Eye (tissue), 1 donor: ENCODE measurements at regions not wholly inside any gene's neighbourhood (a gene's known extent, or its start where the extent isn't known, plus 50 kb on each side); places are given as distances from the start of the nearest gene placed in this dataset.
"Not testable (repeated sequence)": the region's sequence is repeated elsewhere in the genome, so short reads cannot be mapped to it uniquely, and the experiment has no call there.

Source experiments
- DNase-seq: peaks from one replicate; pipeline ENCODE4 v3.0.0-alpha.2; 2015

DNA sequence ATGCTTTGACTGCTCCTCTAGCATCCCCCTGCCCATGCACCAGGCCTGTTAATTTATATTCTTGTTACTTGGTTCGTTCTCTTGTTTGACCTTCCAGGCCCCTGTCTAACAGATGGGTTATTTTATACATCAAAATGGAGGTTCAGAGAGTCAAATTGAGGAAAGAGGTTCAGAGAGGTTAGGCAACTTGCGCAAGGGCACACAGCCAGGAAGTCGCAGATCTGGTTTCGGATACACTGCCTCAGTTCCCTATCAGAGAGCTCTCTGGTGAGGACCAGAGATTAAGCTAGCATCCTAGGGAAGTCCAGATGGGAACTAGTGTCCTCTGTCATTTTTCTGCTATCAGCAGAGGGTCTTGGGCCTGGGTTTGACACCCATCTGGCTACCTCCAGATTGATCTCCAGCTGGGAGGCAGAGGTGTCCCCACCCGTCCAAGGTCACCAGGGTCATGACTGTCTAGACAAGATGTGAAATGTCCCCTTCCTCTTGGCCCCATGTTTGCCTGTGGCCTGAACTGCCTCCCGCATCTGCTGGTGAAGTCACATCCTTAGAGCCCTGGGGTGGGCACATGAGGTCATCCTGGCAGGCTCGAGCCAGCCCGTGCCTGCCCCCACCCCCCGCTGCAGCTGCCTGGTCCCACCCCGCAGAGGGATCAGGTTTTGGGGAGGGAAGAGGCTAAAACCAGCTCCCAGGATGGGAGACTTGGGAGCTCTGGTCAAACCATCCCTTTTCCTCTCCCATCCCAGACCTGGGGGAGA lies 84.3 kb upstream of the NCOR2 start:
- DNase-seq: no peak

DNA sequence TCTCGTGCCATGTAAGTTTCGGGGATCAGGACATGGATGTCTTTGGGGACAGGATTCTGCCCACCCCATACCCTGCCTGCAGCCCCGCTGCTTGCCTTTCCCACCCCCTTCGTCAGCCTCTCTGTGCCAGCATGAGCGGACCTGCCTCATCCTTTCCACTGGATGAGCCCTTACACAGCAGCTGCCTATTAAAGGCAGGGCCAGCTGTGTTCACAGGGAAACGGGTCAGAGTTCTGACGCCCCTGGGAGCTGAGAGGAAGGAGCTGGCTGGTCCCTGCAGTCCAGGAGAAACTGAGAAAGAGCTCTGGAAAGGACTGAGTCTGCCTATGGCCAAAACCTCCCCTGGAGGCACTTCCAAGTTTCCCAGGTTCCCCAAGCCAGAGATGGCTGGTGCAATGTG lies 83.5 kb upstream of the NCOR2 start:
- DNase-seq: peak; percentile 59

DNA sequence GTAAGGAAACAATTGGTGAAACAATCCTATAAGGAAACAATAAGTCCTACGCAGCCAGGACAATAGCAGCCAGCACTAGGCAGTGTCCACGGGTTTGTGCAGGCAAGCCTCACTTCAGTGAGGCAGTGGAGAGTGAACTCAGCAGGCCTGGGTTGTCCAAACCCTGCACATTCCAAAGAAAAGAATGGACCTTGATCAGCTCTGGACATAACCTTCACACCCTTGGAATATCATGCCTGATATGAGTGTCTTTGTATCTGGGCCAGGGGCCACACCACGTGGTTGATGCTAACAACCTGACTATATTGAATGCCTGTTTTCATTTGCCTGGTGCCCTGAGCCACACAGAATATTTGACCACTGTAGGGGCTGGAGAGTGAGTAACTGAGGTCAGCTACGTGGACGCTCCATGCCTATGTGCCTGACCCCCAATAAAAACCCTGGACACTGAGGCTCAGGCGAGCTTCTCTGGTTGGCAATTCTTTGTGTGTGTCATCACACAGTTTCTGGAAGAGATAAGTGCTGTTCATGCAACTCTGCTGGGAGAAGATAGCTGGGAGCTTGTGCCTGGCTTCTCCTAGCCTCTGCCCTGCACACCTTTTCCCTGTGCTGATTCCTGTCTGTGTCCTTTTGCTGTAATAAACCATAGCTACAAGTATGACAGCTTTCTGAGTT lies 81.4 kb upstream of the NCOR2 start:
- DNase-seq: no peak

DNA sequence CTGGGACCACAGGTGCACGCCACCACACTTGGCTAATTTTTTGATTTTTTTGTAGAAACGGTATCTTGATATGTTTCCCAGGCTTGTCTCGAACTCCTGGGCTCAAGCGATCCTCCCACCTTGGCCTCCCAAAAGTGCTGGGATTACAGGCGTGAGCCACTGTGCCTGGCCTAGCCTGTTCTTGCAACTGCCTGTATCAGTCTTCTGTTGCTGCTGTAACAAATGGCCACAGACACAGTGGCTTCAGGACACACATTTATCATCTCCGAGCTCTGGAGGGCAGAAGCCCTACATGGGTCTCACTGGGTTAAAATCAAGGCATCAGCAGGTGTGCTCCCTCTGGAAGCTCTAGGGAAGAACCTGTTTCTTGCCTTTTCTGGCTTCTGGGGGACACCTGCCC lies 79.9 kb upstream of the NCOR2 start:
- no peak for DNase-seq

DNA sequence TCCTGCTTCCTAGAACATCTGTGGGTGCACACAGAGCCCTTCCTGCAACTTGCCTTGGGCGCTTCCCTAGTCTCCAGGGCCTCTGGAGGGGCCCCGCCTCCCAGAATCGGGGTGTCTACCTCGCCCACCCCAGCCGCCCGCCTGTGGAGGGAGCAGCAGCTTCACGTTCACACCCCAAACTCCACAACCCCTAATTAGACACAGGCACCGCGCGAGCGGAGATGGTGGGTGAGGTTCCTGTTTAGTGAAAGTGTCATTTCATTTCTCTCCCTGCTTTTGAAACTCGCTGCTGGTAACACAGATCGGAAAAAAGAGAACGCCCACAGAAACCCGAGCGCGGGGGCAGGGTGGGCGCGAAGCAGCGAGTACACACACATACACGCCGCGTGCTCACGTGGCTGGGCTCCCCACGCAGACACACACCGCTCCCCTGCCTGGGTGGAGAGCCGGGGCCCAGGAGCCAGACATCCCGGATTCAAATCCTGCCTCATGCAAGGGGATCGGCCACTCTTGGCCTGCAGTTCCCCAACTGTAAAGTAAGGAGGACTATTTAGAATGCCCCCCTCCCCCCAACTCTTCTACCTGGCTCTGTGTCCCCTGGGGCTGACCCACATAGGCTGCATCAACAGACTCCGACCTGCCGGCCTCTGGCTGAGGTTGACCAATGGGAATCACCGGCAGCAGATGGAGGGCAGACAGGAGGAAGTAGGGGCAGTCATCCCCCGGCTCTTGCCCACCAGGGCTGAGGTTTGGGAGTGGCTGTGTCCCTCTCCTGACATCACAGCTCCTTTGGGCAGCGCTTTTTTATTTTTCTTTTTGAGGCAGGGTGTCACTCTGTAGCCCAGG lies 79.2 kb upstream of the NCOR2 start:
- DNase-seq: no peak

DNA sequence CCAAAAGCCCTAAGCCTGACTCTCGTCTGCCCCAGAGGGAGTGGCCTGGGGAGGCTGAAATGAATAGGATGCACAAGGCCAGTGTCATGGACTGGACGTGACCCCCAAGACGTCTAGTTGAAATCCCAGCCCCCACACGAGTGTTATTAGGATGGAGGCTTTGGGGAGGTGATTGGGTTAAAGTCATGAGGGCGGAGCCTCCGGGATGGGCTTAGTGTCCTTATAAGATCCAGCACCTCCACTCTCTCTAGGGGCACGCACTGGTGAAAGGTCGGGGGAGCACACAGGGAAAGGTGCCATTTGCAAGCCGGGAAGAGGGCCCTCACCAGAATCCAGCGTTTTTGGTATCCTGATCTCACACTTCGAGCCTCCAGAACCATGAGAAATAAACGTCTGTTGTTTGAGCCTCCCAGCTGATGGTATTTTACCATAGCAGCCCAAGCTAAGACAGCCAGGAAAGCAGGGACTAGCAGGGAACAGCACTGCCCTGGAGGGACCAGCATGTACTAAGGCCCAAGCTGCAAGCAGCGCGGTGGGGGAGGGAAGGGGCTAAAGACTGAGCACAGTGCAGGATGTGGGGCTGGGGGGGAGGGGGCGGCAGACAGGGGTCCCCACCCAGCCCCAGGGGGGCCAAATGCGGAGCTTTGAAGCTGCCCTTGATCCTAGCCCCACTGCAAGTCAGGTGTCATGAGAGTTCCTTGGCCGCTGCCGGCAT lies 78.3 kb upstream of the NCOR2 start:
- no peak for DNase-seq

DNA sequence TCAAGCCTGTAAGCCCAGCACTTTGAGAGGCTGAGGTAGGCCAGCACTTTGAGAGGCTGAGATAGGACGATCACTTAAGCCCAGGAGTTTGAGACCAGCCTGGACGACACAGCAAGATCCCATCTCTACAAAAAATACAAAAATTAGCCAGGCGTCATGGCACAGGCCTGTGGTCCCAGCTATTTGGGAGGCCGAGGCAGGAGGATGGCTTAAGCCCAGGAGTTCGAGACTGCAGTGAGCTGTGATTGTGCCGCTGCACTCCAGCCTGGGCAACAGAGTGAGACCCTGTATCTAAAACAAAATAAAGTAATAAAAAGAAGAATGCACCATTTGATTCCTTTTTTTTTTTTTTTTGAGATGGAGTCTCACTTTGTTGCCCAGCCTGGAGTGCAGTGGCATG lies 76.4 kb upstream of the NCOR2 start:
- not testable (repeated sequence) for DNase-seq

DNA sequence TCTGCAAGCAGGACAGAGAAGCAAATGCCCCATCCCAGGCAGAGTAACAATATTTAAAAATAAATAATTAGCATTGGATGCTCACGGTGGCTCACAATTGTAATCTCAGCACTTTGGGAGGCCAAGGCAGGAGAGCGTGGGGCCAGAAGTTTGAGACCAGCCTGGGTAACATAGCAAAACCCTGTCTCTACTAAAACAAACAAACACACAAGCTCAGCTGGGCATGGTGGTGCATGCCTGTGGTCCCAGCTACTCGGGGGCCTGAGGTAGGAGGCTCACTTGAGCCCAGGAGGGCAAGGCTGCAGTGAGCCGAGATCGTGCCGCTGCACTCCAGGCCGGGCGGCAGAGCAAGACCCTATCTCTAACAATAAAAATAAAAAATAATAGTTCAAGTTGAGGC lies 74.7 kb upstream of the NCOR2 start:
- no peak for DNase-seq

DNA sequence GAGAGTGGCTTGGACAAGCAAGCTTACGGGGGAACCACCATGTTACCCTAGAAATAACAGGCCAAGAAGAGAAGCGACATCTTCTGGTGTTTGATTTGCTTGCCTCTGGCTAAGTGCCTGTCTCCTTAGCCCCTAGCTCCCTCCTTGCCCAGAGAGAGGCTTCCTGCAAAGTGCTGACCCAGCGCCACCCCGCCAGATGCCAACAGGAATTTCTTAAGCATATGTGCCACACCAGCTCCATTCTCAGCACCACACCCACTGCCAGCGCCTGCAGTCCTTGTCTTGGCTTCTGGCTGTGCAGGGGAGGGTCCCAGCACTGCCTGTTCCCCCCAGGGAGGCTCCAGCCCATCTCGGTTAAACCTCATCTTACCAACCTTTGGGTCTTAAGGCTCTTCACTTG lies 74.2 kb upstream of the NCOR2 start:
- DNase-seq: no peak

DNA sequence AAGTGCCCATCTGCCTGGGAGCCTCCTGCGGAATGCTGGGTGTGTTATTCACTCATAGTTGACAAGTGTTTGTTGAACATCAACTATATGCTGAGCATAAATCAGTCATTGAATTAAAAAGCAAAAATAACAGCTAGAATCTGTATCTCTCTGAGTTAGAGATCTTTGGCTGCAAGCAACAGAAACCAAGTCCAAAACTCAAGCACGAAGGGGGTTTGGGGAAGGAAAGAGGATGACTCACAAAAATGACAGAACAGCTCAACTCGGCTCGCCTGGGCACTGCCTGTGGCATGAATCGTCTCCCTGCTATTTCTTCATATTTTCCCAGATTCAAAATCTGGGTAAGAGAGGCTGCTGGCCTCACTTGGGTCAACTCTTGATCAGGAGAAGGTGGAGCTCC lies 72.6 kb upstream of the NCOR2 start:
- no peak for DNase-seq

DNA sequence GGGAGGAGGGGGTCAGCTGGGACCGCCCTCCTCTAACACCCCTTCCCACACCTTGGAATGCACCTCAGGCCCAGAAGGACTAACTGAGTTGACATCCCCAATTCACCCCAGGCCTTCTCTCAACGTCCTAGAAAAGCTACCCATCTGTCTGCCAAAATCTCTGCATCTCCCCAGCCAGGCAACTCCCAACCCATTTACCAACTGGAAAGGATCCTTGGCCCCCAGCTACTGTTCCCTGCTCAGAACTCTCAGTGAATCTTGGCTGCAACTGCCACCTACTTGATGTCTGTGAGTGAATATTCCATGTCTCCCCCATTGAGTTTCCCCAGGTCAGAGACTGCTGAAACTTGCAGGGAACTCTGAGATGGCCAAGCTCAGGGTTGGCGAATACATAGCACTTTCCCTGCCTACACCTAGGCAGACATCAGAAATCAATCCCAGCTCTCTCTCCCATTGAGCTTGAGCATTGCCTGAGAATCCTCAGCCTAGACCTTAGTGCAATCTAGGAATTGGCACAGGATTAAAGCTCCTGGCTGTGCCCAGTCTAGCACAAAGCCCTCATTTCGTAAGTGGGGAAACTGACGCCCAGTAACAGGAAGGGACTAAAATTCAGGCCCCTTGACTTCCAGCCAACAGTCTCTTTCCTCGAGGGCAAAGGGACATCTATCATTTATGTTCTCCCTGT lies 71.9 kb upstream of the NCOR2 start:
- no peak for DNase-seq

DNA sequence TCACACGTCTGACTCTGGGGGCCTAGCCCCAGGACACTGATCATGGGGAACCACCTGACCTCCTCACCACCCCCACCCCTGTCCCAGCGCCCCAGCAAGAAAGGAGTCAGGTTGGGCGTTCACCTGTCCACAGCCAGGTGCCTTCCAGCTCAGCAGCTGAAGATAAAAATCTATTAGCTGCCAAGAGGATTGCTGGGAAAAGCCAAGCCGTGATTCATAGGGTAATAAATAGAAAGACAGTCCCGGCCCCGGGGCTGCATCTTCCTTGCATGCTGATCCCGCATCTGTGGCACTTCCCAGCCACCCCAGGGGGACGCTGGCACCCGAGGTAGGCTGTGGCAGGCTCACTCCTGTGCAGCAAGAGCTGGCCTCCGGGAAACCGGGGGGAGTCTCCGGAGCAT lies 70.2 kb upstream of the NCOR2 start:
- no peak for DNase-seq

DNA sequence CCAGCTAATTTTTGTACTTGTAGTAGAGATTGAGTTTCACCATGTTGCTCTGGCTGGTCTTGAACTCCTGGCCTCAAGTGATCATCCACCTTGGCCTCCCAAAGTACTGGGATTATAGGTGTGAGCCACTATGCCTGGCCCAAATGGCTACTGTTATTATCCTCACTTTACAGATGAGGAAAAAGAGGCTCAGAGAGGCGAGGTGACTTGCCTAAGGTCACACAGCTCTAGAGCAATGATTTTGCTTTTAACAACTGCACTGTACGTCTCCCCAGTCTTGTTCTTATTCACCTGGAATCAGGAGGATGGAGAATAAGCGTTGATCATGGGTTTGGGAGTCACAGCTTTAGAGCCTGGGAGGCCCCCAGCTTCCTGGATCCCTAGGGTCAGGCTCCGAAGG lies 69.8 kb upstream of the NCOR2 start:
- no peak for DNase-seq

DNA sequence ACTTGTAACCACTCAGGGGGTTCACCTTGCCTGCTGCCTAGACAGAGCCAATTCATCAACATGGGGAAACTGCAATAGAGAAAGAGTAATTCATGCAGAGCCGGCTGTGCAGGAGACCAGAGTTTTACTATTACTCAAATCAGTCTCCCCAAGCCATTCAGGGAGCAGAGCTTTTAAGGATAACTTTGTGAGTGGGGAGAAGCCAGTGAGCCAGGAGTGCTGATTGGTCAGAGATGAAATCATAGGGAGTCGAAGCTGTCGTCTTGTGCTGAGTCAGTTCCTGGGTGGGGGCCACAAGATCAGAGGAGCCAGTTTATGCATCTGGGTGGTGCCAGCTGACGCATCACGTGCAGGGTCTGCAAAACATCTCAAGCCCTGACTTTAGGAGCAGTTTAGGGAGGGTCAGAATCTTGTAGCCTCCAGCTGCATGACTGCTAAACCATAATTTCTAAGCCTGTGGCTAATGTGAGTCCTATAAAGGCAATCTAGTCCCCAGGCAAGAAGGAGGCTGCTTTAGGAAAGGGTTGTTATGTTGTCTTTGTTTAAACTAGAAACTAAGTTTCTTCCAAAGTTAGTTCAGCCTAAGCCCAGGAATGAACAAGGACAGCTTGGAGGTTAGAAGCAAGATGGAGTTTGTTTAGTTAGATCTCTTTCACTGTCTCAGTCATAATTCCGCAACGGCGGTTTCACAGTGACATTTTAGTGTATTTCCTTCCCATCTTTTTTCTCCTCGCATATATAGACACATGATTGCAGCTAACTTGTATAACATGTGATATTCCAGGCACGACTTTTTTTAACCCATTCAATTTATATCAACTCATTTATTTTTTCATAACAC lies 68.9 kb upstream of the NCOR2 start:
- DNase-seq: no peak

DNA sequence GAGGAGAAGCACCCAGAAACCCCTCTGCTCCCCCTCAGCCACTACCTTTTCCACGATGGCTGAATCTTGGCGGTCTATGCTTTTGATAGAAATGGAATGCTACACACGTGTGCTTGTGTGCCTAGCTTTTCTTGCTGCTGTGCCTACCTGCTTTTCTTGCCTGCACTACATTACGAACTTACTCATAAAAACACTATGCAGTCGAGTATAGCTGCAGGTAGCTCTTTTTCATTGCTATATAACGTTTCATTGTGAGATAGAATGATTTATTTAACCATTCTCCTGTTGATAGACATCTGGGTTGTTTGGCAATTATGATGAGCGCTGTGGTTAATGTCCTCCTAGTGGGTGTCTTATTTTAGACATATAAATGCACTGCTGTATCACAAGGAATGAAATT lies 67.9 kb upstream of the NCOR2 start:
- no peak for DNase-seq

DNA sequence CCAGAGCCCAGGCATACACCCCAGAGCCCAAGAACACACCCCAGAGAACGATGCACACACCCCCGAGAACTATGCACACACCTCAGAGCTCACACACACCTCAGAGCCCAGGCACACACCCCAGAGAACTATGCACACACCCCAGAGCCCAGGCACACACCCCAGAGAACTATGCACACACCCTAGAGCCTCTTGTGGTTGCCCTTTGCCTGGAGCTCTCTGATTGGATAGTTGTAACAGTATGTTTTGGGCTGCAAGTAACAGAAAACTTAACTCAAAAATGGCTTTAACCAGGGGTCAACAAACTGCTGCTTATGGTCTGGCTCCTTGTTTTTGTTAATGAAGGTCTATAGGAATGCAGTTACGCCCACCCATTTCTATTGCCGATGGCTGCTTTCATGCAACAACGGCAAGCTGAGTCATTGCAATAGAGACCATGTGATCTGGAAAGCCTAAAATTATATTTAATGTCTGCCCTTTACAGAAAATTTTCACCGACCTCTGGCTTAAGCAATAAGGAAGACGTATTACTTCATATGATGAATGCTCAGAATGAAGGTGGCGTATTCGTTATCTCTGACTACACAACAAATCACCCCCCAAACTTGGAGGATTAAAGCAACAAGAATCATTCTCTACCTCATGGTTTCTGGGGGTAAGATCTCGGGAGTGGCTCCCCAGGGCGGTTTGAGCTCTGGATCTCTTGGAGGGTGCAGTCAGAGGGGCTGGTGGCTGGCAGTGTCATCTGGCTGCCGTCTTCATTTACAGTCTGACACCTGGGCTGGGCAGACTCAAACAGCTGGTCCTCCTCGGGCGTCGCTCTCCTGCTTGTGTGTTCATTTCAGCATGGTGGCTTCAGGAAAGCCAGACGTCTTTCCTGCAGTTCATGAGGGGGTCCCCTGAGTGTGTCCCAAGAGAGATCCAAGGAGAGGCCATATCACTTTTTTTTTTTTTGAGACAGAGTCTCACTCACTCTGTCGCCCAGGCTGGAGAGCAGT lies 66.3 kb upstream of the NCOR2 start:
- DNase-seq: no peak

DNA sequence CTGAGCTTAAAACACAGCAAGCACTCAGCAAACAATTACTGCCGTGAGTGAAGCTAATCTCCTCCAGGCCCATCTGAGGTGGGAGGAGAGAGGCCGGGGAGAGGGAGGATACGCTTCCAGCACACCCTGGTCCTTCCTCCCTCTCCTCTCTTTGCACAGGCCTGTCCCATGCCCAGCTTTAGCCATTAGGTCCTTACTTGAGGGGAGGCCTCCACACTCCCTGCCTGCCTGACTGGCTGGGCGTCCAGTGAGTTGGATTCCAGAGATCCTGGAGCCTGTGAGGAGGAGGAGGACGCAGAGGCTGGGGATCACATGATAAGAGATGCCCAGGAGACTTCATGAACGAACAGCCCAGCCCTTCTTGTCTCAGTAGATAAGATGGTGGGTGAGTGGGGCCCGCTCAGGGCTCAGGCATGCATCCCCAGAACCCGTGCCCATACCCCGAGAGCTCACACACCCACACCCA lies 65.1 kb upstream of the NCOR2 start:
- DNase-seq: peak; percentile 61

DNA sequence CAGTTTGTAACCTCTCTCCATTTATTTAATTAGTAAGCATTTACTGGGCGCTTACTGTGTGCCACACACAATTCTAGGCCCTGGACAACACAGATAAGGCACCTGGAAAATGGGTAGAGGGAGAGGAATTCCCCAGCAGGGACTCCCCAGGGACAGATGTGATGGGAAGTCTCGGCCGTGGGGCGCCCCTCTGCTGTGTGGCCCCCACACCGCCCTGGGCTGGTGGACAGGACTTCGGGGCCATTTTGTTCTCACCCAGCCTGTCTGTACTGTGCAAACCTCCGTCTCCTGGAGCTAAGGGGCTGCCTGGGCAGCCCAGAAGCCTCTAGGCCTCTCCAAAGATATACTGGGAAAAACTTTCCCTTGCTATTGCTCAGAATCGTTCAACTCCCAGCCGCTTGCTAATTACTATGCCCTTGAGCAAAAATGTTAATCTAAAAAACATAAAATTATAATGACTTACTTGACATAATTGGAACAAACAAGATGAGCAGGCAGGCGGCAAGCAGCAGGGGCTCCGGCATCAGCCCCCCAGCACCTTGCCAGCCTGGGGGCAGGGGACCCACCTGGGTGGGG lies 64.4 kb upstream of the NCOR2 start:
- DNase-seq: no peak

DNA sequence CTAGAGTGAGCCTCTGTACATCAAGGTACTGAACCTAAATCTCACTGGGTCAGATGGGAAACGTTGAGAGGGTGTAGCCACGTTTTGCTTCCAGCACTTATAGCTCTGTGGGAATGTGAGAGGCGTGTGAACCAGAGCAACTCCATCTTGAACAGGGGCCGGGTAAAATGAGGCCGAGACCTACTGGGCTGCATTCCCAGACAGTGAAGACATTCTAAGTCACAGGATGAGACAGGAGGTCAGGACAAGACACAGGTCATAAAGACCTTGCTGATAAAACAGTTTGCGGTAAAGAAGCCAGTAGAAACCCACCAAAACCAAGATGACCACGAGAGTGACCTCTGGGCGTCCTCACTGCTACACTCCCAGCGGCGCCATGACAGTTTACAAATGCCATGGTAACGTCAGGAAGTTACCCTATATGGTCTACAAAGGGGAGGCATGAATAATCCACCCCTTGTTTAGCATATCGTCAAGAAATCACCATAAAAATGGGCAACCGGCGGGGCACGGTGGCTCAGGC lies 63.4 kb upstream of the NCOR2 start:
- DNase-seq: no peak
